ENCODE measurements at regions not wholly inside any gene's neighbourhood (a gene's known extent, or its start where the extent isn't known, plus 50 kb on each side); places are given as distances from the start of the nearest gene placed in this dataset.
A peak's percentile ranks its signal among the peaks of the same experiment; 100 is the strongest.

GRCh38 chr1:168631671-168632400, 55.4 kb downstream of the XCL1 start:
- peak; percentile 22 to 34 for DNase-seq
- 45 to 63% (median 57%) methylated on average over 7 of the region's 7 CpGs for WGBS, 5 donors
- Histone ChIP-seq H3K4me1 (peaks cover 0 to 14% (median 5%) of the 10 kb centered on the region in 4 donors), H3K36me3 (no peaks in the 10 kb centered on the region), H3K9me3 (no peaks in the 10 kb centered on the region), H3K27me3 (no peaks in the 10 kb centered on the region), H3K27ac (peak overlapping the region in 1 of 5 donors; percentile 22), H3K4me3 (no peak overlapping the region)
- intact Hi-C loops (cut with DNase I; ENCODE audit: low total_unique reads) = no loop called here
- TF ChIP-seq POLR2A (IDR thresholded peaks at IDR 0.05) = no peak
- peak in 2 of 3 donors; percentile 41 to 65 for TF ChIP-seq POLR2AphosphoS5 (IDR thresholded peaks at IDR 0.05)

GRCh38 chr1:168634951-168635532, 58.6 kb downstream of the XCL1 start:
- DNase-seq = no peak
- Histone ChIP-seq H3K4me1 (peaks cover 0 to 19% (median 6%) of the 10 kb centered on the region in 4 donors), H3K27ac (peak overlapping the region in 1 of 5 donors; percentile 13), H3K9me3 (no peaks in the 10 kb centered on the region), H3K27me3 (no peaks in the 10 kb centered on the region), H3K36me3 (no peaks in the 10 kb centered on the region), H3K4me3 (no peak overlapping the region)
- intact Hi-C loops (cut with DNase I; ENCODE audit: low total_unique reads) = no loop called here
- TF ChIP-seq POLR2A (IDR thresholded peaks at IDR 0.05) (no peak), CTCF (IDR thresholded peaks at IDR 0.05) (no peak), EP300 (IDR thresholded peaks at IDR 0.05) (no peak), POLR2AphosphoS5 (IDR thresholded peaks at IDR 0.05) (no peak)
- 75 to 87% (median 86%) methylated on average over 3 of the region's 3 CpGs for WGBS, 5 donors

- H3K27me3 ChIP-seq = no peaks in the 10 kb centered on the region
- H3K9me3 ChIP-seq = no peaks in the 10 kb centered on the region
- no peaks in the 10 kb centered on the region for H3K36me3 ChIP-seq
- 14 to 32% (median 23%) methylated on average over 1 of the region's 1 CpG for WGBS, 5 donors
- H3K4me3 ChIP-seq = no peak overlapping the region
- H3K4me1 ChIP-seq = peaks cover 0 to 19% (median 5%) of the 10 kb centered on the region in 4 donors
- DNase-seq = peak in 1 of 2 donors; percentile 31
- intact Hi-C loops (cut with DNase I; ENCODE audit: low total_unique reads) = no loop called here
- peak overlapping the region in 3 of 5 donors; percentile 14 to 71 (median 33) for H3K27ac ChIP-seq
- TF ChIP-seq POLR2AphosphoS5 (IDR thresholded peaks at IDR 0.05) = no peak
- no peak for TF ChIP-seq EP300 (IDR thresholded peaks at IDR 0.05)
- TF ChIP-seq POLR2A (IDR thresholded peaks at IDR 0.05) = no peak
- peak in 1 of 7 experiments; percentile 39 for TF ChIP-seq CTCF (IDR thresholded peaks at IDR 0.05)
Observed at GRCh38 chr1:168636200-168636599, 59.8 kb downstream of the XCL1 start.

- peaks cover 0 to 19% (median 4%) of the 10 kb centered on the region in 4 donors for H3K4me1 ChIP-seq
- H3K36me3 ChIP-seq = no peaks in the 10 kb centered on the region
- WGBS, 5 donors = 6 to 20% (median 13%) methylated on average over 1 of the region's 1 CpG
- no peaks in the 10 kb centered on the region for H3K9me3 ChIP-seq
- H3K27me3 ChIP-seq = no peaks in the 10 kb centered on the region
- peak in 1 of 2 donors; percentile 39 for DNase-seq
- H3K27ac ChIP-seq = peak overlapping the region in 3 of 5 donors; percentile 14 to 71 (median 33)
- TF ChIP-seq POLR2AphosphoS5 (IDR thresholded peaks at IDR 0.05) = peak; percentile 52 to 69 (median 52)
- no peak for TF ChIP-seq EP300 (IDR thresholded peaks at IDR 0.05)
- intact Hi-C loops (cut with DNase I; ENCODE audit: low total_unique reads) = no loop called here
- no peak overlapping the region for H3K4me3 ChIP-seq
Observed at GRCh38 chr1:168636642-168637111, 60.3 kb downstream of the XCL1 start.

GRCh38 chr1:168637350-168637991, 61.1 kb downstream of the XCL1 start:
- WGBS, 5 donors = 80 to 89% (median 84%) methylated on average over 5 of the region's 5 CpGs
- H3K27me3 ChIP-seq = no peaks in the 10 kb centered on the region
- intact Hi-C loops (cut with DNase I; ENCODE audit: low total_unique reads) = no loop called here
- H3K4me1 ChIP-seq = peaks cover 0 to 19% (median 4%) of the 10 kb centered on the region in 4 donors
- H3K9me3 ChIP-seq = no peaks in the 10 kb centered on the region
- no peaks in the 10 kb centered on the region for H3K36me3 ChIP-seq
- peak in 1 of 2 donors; percentile 29 for DNase-seq
- H3K27ac ChIP-seq = peak overlapping the region in 2 of 5 donors; percentile 33 to 71
- no peak overlapping the region for H3K4me3 ChIP-seq
- TF ChIP-seq EP300 (IDR thresholded peaks at IDR 0.05) (no peak), CTCF (IDR thresholded peaks at IDR 0.05) (peak in 5 of 7 experiments; percentile 31 to 57 (median 37)), POLR2A (IDR thresholded peaks at IDR 0.05) (no peak), POLR2AphosphoS5 (IDR thresholded peaks at IDR 0.05) (no peak)

All from stomach (tissue), 8 donors.